ENCODE measurements at regions not wholly inside any gene's neighbourhood (a gene's known extent, or its start where the extent isn't known, plus 50 kb on each side); places are given as distances from the start of the nearest gene placed in this dataset.

DNA sequence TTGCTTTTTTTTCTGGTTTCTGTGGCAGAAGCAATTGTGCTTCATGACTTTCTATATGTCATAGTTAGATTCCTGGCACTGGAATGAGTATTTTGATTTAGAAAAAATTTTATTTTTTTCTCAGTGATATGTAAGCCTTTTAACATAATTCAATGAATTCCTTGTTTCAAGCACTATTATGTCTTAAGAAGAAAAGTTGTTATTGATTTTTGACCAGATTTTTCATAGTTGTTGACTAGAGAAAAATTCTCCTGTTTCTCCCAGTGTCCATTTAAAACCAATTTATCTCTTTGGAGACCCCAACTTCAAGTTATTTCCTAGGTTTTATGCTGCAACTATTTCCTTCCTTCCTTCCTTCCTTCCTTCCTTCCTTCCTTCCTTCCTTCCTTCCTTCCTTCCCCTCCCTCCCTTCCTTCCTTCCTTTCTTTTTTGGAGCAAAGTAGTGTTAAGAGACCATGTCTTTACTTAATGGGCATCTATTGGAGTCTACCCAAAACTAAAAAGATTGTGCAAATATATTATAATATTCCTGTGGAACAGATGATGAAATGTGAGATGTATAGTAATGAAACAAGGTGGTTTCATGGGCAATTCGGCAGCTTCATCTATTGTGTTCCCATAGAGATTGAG lies 346.9 kb downstream of the RNF144B start:
- no peak overlapping the region for H3K27ac Mint-ChIP-seq
- peaks cover 7% of the 10 kb centered on the region for H3K9me3 Mint-ChIP-seq
- no peaks in the 10 kb centered on the region for H3K36me3 Mint-ChIP-seq (ENCODE audit: low read depth)
- DNase-seq: no peak
- H3K4me1 Mint-ChIP-seq (ENCODE audit: low read depth): no peaks in the 10 kb centered on the region
- H3K27me3 Mint-ChIP-seq: no peaks in the 10 kb centered on the region
- H3K4me3 Mint-ChIP-seq: no peak overlapping the region

DNA sequence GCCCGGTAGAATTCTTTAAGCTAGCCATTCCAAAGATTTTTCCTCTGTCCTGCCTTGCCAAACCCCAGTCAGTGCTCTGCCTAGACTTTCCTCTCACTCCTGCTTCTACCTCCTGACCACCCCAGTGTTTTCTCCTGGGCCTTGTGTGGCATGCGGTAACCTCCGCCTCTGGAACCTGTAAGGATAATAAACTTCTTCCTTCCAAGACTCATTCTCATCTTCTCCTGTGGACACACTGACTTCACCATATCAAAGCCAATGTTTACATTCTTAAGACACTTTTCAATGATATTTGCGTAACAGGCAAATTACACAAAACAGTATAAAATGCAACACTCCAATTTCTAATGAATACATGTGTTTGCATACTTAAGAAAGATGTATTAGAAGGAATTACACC lies 354.6 kb downstream of the RNF144B start:
- Mint-ChIP-seq H3K36me3 (ENCODE audit: low read depth) (no peaks in the 10 kb centered on the region), H3K4me3 (no peak overlapping the region), H3K4me1 (ENCODE audit: low read depth) (no peaks in the 10 kb centered on the region), H3K27ac (no peak overlapping the region), H3K9me3 (no peaks in the 10 kb centered on the region), H3K27me3 (no peaks in the 10 kb centered on the region)
- DNase-seq: no peak

DNA sequence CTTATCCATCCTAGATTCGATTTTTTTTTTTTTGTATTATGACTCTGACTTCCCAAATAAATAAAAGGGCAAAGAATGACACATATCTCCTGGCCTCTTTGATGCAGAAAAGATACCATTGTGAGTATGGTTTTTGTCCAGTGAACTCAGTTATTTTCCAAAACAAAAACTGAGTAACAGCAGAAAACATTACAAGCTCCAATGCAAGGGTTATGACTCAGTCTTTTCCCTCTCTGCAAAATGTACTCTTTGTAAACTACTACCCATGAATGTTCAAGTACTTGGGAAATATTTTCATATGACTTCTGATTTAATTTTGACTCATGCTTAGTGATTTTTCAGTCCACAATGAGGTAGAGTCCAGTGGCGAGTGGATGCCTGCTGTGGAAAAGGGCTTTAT lies 355.3 kb downstream of the RNF144B start:
- H3K9me3 Mint-ChIP-seq: no peaks in the 10 kb centered on the region
- no peak overlapping the region for H3K27ac Mint-ChIP-seq
- DNase-seq: no peak

DNA sequence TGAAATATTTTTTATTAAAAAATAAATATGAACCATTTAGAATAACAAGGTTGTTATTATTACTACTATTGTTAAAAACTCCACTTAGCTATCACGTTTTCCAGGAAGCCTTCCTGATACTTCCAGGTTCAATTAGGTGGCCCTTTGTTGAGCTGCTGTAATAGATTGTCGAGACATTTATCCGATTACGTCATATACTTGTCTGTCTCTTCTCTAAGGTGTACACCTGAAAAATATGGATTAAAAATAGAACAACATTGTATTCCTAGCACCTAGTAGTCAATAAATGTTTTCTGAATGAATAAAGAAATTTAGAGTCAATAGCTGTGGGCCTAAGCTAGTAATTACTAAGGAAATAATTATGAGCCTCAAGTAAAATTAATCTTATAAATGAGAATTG lies 359.6 kb downstream of the RNF144B start:
- no peaks in the 10 kb centered on the region for H3K36me3 Mint-ChIP-seq (ENCODE audit: low read depth)
- no peak overlapping the region for H3K4me3 Mint-ChIP-seq
- no peaks in the 10 kb centered on the region for H3K27me3 Mint-ChIP-seq
- DNase-seq: no peak
- no peaks in the 10 kb centered on the region for H3K9me3 Mint-ChIP-seq
- no peak overlapping the region for H3K27ac Mint-ChIP-seq
- no peaks in the 10 kb centered on the region for H3K4me1 Mint-ChIP-seq (ENCODE audit: low read depth)

More for the DNA sequence above, 355.3 kb downstream of the RNF144B start:
- no peaks in the 10 kb centered on the region for H3K27me3 Mint-ChIP-seq
- H3K36me3 Mint-ChIP-seq (ENCODE audit: low read depth): no peaks in the 10 kb centered on the region
- H3K4me1 Mint-ChIP-seq (ENCODE audit: low read depth): no peaks in the 10 kb centered on the region
- H3K4me3 Mint-ChIP-seq: no peak overlapping the region

DNA sequence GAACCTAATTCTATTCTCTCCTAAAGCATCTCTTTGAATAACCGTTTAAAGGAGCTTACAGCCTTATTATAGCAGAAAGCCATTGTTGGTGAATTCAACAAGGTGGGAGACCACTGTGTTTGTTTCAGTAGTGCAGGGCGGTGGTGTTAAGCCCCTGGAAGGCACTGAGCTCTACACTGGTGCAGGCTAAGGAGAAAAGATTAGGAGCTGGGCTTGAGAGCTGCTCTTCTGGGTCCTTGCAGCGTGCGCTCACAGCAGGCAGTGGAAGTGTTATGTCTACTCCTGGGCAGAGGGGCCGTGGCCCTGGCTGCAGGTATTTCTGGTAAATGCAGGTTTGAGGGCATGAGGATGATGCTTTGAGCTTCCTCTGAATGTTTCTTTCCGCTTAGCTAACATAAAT lies 361.2 kb downstream of the RNF144B start:
- Mint-ChIP-seq H3K27me3 (no peaks in the 10 kb centered on the region), H3K4me1 (ENCODE audit: low read depth) (no peaks in the 10 kb centered on the region), H3K4me3 (no peak overlapping the region), H3K9me3 (no peaks in the 10 kb centered on the region), H3K36me3 (ENCODE audit: low read depth) (no peaks in the 10 kb centered on the region), H3K27ac (no peak overlapping the region)
- no peak for DNase-seq

DNA sequence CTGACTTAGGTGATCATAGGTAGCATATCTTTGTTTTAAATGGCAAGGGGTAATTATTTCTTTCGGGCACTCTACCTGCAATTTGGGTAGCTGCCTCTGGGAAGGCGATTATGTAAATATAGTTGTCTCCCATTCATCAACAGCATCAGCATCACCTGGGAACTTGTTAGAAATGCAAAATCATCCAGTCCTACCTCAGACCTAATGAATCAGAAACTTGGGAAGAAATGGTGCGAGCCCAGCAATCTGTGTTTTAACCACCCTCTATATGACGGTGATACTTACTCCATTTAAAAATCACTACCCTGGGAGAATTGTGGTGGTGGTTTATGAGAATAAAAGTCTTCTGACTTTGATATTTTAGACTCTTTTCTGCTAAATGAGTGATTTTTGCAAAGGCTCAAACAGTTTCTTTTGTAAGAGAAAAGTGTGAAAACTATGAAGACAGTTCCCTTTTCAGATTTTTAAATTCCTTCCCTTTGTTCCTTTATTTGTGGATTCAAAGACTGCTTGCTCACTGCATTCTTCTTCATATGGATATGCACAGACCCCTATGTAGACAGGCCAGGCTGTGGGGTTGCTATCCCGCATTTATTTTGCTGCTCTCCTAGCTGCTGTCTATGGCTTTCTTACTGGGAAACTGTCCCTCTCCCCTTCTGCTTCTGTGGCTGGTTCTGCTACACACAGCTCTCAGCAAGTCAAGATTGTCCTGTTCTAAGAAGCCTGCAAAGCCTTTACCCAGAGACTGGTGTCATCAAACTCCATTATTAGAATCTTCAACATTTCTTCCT lies 365.3 kb downstream of the RNF144B start:
- no peaks in the 10 kb centered on the region for H3K4me1 Mint-ChIP-seq (ENCODE audit: low read depth)
- no peaks in the 10 kb centered on the region for H3K36me3 Mint-ChIP-seq (ENCODE audit: low read depth)
- no peak overlapping the region for H3K4me3 Mint-ChIP-seq

DNA sequence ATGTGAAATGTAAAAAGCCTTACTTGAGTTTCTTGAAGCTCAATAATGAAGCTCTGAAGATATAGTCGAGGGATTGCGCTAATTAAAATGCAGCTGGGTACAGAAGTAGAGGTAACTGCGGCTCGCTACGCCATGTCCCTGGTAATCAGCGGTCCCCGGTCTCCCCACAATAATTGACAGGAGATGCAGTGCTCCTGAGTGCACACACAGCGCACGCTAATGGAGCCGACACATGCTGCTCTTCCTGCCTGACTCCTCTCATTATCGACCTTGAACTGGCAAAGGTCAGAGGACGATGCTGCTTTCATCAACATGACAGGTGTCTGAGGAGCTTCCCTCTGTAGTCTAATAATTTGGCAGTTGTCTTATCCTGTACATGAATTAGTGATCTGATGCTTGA lies 365.9 kb downstream of the RNF144B start:
- Mint-ChIP-seq H3K4me3 (no peak overlapping the region), H3K27me3 (no peaks in the 10 kb centered on the region), H3K36me3 (ENCODE audit: low read depth) (no peaks in the 10 kb centered on the region), H3K4me1 (ENCODE audit: low read depth) (no peaks in the 10 kb centered on the region), H3K27ac (no peak overlapping the region), H3K9me3 (no peaks in the 10 kb centered on the region)
- no peak for DNase-seq

More for the DNA sequence above, 365.3 kb downstream of the RNF144B start:
- DNase-seq: no peak
- no peak overlapping the region for H3K27ac Mint-ChIP-seq
- H3K9me3 Mint-ChIP-seq: no peaks in the 10 kb centered on the region
- H3K27me3 Mint-ChIP-seq: no peaks in the 10 kb centered on the region

DNA sequence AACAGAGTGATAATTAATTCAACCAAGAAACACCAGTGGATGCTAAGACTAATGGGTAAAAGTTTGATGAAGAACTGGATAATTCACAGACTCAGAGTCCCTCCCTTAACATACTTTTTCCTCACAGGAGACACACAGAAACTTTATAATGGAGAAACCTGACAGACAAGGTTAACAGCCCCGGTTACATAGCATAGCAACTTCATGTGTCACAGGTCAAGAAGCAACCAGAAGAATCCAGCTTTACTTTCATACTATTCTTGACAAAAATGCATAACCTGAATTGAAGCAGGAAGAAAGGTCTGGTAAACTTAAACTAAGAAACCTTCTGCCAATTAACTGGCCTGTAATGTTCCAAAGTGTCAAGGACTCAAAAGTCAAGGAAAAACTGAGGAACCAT lies 375.9 kb downstream of the RNF144B start:
- Mint-ChIP-seq H3K4me3 (no peak overlapping the region), H3K4me1 (ENCODE audit: low read depth) (no peaks in the 10 kb centered on the region), H3K36me3 (ENCODE audit: low read depth) (no peaks in the 10 kb centered on the region), H3K9me3 (no peaks in the 10 kb centered on the region), H3K27ac (no peak overlapping the region), H3K27me3 (no peaks in the 10 kb centered on the region)
- no peak for DNase-seq

DNA sequence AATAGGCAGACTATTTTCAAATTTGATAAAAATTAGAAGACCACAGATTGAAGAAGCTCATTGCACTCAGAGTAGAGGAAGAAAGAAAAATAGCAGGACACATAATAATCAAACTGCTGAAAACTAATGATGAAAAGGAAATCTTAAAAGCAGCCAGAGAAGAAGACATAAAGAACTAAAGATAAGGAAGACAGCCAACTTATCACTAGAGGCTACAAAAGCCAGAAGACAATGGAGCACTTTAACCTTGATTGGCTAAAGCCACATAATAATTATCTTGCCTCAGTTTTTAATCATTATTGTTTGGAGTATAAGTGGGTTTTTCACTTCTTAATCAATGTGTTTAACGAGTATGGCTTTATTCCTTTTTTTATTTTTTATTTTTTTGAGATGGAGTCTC lies 397.6 kb downstream of the RNF144B start:
- no peaks in the 10 kb centered on the region for H3K4me1 Mint-ChIP-seq (ENCODE audit: low read depth)
- H3K4me3 Mint-ChIP-seq: no peak overlapping the region
- no peak overlapping the region for H3K27ac Mint-ChIP-seq
- H3K27me3 Mint-ChIP-seq: no peaks in the 10 kb centered on the region
- no peak for DNase-seq
- H3K9me3 Mint-ChIP-seq: peaks cover 16% of the 10 kb centered on the region
- H3K36me3 Mint-ChIP-seq (ENCODE audit: low read depth): no peaks in the 10 kb centered on the region

DNA sequence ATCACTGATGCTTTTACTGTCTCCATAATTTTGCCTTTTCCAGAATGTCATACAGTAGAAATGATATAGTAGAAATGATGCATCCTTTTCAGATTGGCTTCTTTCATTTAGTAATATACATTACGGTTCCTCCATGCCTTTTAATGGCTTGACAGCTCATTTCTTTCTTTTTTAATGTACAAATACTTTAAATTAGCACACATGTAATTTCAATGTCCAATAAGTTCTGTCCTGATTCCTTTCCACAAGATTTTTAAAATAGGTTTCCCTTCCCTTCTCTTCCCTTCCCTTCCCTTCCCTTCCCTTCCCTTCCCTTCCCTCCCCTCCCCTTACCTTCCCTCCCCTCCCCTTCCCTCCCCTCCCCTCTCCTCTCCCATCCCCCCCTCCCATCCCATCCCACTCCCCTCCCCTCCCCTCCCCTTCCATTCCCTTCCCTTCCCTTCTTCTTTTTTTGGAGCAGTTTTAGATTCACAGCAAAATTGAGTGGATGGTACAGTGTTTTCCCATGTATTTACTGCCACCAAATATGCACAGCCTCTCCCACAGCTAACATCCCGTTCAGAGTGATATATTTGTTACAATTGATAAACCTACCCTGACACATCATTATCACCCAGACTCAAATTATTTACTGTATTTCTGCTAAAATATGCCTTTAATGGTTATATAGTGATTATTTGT lies 398.8 kb downstream of the RNF144B start:
- H3K4me1 Mint-ChIP-seq (ENCODE audit: low read depth): no peaks in the 10 kb centered on the region
- DNase-seq: no peak
- H3K36me3 Mint-ChIP-seq (ENCODE audit: low read depth): no peaks in the 10 kb centered on the region
- no peaks in the 10 kb centered on the region for H3K27me3 Mint-ChIP-seq
- no peak overlapping the region for H3K27ac Mint-ChIP-seq
- peaks cover 18% of the 10 kb centered on the region for H3K9me3 Mint-ChIP-seq
- no peak overlapping the region for H3K4me3 Mint-ChIP-seq

DNA sequence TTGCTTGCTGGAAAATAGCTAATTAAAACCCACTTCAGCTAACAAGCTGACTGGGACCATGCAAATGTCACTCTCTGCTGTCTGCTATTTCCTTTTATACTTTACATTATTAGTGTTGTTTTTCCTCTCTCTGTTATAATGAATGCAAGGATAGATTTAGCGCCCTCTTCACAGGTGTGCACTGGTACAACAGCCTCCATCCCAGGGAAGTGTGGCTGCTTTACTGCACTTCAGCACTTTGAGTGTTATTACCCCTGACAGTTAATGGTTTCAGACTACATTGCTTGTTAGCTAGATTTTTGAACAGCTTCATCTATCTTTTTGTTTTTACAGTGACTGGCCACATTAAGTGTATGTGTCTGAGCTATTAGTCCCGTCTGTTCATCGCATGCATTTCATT lies 405.7 kb downstream of the RNF144B start:
- Mint-ChIP-seq H3K9me3 (peaks cover 4% of the 10 kb centered on the region), H3K4me1 (ENCODE audit: low read depth) (no peaks in the 10 kb centered on the region), H3K27ac (no peak overlapping the region), H3K4me3 (no peak overlapping the region), H3K36me3 (ENCODE audit: low read depth) (no peaks in the 10 kb centered on the region), H3K27me3 (no peaks in the 10 kb centered on the region)
- DNase-seq: no peak

DNA sequence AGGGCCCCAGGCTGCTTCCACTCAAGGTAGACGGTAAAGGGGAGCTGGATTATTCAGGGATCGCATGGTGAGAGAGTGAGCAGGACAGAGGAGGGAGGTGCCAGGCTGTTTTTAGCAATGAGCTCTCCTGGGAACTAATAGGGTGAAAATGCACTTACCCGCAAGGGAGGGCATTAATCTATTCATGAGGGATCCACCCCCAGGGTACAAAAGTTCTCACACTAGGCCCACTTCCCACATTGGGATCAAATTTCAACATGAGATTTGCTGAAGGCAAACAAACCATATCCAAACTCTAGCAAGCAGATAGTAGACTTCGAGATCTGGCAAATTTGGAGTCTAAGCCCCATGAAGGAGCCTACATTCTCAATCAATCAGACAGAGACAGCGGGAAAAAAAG lies 408.6 kb downstream of the RNF144B start:
- no peak overlapping the region for H3K27ac Mint-ChIP-seq
- DNase-seq: no peak
- H3K36me3 Mint-ChIP-seq (ENCODE audit: low read depth): no peaks in the 10 kb centered on the region
- no peaks in the 10 kb centered on the region for H3K4me1 Mint-ChIP-seq (ENCODE audit: low read depth)
- H3K9me3 Mint-ChIP-seq: peaks cover 6% of the 10 kb centered on the region
- no peak overlapping the region for H3K4me3 Mint-ChIP-seq
- no peaks in the 10 kb centered on the region for H3K27me3 Mint-ChIP-seq

DNA sequence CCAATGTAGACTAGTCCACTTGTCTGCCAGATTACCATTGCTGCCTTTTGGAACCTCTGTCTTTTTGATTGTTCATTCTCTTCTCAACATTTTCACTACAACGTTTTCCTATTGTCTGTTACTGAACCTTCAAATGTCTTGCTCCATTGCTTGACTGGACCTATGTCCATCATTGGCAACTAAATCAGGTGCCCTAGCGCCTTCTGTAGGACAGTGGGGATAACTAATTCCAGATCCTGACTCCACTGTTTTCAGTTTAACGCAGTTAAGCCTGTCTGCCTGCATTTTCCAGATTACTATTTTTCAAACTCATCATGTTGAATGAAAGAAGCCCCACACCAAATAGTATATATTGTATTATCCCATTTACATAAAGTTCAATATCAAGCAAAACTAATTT lies 433.6 kb downstream of the RNF144B start:
- Mint-ChIP-seq H3K27ac (no peak overlapping the region), H3K4me3 (no peak overlapping the region), H3K9me3 (peaks cover 35% of the 10 kb centered on the region), H3K4me1 (ENCODE audit: low read depth) (no peaks in the 10 kb centered on the region), H3K27me3 (no peaks in the 10 kb centered on the region), H3K36me3 (ENCODE audit: low read depth) (no peaks in the 10 kb centered on the region)
- no peak for DNase-seq

DNA sequence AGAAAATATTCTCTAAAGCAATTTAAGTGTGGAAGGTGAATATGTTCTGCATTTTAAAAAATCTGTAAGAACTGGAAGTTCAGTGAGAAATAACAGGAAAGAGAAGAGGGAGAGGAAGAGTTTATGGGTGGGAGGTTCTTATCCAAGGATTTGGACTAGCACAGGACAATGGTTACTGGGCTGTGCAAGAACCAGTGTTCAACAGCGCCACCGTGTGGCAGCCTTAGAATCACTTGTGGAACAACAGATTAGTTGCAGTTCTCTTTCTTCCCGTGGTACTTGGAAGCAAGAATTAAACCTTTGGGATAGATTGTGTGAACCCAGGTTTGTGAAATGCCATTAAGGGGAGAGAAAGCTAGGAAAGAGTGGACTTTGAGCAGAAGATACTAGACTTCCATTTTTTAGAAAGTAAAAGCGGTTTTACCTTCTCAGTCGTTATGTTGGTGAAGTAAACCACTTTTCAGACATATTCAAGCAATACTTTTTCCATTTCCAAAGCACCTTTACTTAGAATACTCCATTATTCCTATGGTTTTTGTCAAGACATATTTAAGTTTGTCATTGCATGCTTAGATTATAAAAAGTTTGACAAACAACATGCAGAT lies 436.7 kb downstream of the RNF144B start:
- no peaks in the 10 kb centered on the region for H3K27me3 Mint-ChIP-seq
- no peak overlapping the region for H3K4me3 Mint-ChIP-seq
- H3K9me3 Mint-ChIP-seq: peaks cover 44% of the 10 kb centered on the region
- H3K27ac Mint-ChIP-seq: no peak overlapping the region
- no peaks in the 10 kb centered on the region for H3K4me1 Mint-ChIP-seq (ENCODE audit: low read depth)
- H3K36me3 Mint-ChIP-seq (ENCODE audit: low read depth): no peaks in the 10 kb centered on the region
- DNase-seq: peak; percentile 35
